NCI-H526 (cell line): ENCODE measurements at regions not wholly inside any gene's neighbourhood (a gene's known extent, or its start where the extent isn't known, plus 50 kb on each side); places are given as distances from the start of the nearest gene placed in this dataset.
"Not testable (repeated sequence)": the region's sequence is repeated elsewhere in the genome, so short reads cannot be mapped to it uniquely, and the experiment has no call there.

Experiments
- DNase-seq, 2 experiments: peaks; one replicate each; lab custom pipeline; 2025; lab: John Stamatoyannopoulos, UW

DNA sequence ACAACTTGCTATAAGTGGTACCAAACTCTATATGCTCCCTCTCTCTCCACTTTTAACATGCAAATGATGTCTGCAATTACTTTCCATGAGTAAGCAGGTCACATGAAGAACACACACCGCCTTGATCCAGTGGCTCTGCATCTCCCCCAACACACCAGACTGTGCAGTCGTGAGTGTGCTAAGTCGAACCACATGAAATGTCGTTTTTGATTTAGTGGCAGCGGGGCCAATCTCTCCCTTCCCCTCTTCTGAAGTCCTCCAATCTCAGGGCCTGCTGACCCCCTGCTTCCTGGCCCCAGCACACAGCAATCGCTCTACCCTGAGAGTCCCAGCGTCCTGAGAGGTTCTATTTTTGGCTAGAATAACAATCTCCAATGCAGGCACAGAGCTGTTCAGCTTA, 312.5 kb downstream of the SHQ1 start:
- peak in 1 of 2 experiments; percentile 2 for DNase-seq

DNA sequence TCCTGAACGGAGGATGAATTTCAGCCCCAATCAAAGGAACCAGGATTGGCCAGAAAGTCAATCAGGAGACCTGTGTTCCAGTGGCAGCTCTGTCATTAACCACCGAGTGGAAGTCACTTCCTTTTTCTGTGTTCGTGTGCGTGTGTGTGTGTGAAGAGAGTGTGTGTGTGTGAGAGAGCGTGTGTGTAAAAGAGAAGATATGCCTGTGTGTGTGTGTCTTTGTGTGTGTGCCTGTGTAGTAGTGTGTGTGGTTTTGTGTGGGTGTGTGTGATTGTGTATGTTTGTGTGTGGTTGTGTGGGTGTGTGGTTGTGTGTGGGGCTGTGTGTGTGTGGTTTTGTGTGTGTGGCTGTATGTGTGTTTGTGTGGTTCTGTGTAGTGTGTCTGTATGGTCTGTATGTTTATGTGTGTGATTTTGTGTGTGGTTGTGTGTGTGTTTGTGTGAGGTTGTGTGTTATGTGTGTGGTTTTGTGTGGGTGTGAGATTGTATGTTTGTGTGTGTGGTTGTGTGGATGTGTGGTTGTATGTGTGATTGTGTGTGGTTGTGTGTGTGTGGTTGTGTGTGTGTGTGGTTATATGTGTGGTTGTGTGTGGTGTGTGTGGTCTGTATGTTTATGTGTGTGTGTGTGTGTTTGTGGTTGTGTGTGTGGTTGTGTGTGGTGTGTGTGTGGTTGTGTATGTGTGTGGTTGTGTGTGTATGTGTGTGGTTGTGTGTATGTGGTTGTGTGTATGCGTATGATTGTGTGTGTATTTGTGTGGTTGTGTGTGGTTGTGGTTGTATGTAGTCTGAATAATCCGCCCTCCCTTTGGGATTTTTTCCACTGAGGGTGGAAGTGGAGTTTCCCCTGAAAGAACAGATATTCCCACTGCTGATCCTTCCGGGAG, 314.4 kb downstream of the SHQ1 start:
- DNase-seq: no peak

DNA sequence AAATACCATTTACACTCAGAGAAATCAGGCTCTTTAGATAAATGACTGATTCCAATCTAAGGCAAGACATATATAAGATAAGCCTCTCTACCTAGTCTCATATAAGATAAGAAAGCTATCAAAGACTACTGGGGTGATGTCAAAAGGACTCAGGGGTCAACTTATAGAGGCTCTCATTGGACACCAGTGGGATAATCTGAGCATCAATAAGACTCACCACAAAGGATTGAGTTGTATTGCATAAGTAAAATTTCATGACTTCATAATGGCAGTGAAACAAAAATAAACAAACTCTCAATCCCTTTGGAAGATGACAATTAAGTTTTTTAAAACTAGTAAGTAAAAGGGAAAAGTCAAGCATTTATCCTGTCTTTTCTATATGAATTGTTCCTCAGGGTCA, 317.8 kb downstream of the SHQ1 start:
- DNase-seq: no peak

DNA sequence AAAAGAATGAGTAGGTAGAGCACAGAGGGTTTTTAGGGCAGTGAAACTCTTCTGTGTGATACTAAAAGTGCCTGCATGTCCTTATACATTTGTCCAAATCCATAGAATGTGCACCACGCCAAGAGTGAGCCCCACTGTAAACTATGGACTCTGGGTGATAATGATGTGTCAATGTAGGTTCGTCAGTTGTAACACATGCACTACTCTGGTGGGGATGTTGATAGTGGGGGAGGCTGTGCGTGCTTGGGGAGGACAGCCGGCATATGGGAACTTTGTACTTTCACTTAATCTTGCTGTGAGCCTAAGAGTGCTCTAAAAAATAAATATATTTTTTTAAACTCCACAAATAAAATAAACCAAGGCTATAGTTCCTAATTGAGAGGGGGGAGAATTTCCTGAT, 319.2 kb downstream of the SHQ1 start:
- DNase-seq: no peak

DNA sequence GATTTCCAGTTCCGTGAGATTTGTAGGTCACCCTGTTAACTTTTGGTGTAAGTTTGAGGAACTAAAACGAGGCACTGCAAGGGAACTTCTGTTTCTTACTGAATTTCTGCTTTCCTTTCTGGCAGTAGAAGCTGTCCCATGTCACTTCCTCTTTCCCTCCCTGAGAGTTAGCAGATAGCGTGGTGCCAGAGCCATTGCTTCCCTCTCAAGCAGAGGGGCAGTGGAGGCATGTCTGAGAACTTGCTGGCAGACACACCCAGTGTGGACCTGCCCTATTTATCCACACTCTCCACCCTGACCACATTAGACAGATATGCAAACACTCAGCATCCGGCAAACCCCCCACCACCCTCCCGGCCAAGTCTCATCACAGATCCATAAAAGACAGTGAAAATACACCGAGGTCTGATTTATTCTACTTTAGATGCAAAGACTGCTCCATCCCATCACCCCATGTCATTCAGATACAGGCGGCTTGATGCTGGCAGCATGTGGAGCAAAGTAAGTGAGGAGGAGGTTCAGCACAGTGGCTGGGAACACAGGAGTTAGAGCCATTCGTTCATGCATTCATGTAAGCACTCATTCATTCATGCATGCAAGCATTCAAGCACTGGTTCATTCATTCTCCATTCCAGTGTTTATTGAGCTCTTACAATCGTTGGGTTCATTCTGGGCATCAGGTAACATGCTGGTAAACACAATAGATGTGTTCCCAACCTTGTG, 324.7 kb downstream of the SHQ1 start:
- DNase-seq: peak in 1 of 2 experiments; percentile 40

DNA sequence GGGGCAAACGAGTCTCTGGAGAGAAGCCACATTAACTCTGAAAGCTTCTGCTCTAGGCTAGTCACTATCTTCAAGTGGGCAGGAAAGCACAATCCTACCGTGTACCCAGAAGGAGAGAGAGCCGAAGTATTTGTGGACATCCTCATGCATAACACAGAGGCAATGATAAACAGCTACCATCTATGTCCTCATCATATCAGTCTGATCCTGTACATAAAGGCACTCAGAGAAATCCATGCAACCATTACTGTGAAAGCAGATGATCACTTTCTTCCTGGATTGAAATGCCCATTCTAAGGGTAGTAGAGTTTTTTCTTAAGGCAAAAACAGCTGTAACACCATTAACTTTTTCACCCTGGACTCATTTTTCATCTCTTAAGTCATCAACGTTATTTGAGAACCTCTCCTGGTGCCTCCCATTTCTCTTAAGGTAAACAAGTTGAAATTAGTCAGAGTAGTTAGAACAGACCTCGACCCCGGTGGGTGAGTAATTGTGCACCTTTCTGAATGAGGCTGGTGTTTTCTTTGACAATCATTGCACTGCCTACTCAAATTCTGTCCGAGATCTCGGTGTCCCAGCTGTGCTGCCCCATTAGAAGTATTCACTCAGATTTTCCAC, 327.4 kb downstream of the SHQ1 start:
- no peak for DNase-seq

DNA sequence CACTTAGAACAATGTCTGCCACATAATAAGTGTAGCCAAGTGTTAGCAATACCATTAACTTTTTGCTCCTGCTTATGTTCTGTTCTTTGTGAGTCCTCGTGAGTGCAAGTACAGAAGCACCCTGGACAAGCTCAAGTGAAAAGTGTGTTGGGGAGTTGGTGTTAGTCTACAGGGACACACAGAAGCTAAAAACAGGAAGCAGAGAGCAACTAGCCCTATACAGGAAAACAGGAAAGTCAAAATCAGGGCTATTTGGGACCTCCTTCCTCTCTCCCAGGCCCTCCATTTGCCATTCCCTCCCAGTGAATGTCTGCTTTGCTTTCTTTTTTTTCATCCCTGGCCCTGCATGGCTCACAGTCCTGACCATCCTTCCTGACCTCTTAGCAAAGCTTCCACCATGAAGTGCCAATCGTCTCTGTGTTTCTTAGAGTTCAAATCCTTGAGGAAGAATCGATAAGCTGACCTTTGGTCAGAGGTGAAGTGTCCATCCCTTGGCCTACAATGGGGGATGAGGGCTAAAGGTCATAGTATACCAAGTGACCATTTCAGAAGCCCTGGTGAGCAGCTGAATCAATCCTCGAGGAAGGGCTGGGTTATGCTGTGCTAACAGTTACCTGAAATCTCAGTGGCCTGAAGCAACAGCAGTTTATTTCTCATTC, 328.2 kb downstream of the SHQ1 start:
- DNase-seq: no peak

DNA sequence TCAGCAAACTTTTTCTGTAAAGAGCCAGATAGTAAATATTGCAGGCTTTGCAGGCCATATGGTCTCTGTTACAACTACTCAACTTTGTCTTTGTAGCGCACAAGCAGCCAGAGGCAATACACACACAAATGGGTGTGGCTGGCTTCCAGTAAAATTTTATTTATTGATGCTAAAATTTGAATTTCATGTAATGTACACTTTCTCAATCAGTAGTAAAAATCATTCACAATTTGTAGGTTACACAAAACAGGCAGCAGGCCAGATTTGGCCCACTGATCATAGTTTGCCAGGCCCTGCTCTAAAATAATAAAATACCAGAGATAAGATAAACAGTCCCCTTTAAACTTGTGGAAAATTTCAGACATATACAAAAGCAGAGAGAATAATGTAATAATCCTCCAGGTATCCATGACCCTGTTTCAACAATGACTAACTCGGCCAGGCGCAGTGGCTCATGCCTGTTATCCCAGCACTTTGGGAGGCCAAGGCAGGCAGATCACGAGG, 330.3 kb downstream of the SHQ1 start:
- peak in 1 of 2 experiments; percentile 22 for DNase-seq

DNA sequence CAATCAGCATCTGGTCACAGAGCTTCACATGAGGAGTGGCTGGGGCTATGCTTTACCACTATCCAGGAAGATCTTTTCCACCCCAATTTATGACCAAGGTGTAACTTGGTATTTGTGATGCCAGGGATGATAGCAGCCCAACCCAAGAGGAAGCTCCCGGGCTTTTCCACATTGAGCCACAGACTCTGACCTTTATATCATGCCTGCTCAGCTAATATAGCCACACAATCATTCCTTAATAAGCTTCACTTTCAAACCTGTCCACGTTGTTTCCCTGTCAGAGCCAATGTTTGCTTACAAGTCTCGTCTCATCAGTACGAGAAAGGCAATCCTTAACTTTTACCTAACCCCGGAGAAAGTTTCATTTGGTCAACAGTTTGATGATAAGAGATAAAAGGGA, 330.9 kb downstream of the SHQ1 start:
- DNase-seq: no peak

DNA sequence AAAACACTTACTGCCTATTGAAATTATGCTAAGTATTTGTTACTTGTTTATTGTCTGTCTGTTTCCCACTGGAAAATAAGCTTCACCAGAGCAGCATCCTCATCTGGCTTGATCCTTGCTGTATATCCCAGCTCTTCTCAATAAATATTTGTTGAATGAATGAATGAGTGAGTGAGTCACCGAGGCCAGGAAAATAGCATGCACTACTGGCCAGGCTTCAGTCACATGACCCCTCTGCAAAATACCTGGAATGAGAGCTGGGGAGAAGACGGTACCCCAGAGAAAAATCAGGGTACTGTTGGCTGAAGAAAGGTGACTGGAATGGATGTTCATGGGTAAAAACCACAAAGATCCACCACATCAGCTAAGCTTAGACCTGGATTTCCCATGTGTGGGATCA, 331.9 kb downstream of the SHQ1 start:
- DNase-seq: no peak

DNA sequence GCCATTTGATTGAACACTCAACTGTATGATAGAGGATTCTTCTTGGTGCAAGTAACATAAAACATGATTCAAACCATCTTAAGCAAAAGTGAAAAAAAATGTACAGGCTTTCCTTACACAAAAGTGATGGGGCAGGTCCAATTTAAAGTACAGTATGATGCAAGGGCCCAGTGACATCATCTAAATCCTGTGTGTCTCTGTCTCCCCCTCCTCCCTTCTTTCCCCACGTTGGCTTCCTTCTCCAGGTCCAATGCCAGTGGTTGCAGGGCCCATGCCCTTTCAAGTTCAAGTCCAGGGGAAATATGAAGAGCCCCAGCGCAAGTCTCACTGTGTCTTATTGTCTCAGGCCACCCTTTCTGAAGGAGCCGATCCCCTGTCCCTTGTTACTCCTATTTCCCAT, 332.3 kb downstream of the SHQ1 start:
- DNase-seq: no peak

DNA sequence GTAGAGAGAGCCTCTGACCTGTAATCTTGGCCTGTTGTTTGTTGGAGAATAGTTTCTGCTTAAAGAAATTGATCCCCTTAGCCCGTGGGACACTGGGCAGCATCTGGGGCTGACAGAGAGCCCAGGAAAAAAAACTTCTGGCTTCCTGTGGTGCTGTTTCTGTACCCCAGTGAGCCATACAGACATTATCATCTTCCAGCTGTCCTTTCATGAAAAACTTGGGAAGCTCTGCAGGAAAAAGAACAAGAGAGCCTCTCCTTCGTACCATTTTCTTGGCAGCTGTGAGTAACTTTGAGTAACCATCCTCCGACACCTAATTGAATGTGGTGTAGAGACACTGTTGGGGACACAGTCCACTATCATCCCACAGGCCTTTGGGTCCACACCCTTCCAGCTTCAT, 333.0 kb downstream of the SHQ1 start:
- DNase-seq: no peak

DNA sequence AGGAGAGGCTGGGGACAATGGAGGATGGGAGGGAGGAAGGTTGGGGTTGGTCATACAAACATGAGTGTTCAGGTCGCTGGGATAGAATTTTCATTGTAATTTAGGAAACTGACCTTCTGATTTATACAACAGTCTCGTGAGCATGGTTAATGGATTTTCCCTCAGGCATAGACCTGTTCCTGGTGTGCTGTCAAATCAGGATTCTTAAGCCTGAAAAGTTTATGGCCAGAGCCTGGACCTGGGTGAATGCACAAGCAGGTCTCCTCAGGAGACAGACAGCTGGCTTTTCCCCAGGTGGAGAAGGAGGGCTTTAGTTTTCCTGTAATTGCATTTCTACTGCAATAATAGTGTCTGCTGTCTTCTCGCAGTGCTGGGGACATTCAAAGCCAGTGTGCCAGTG, 338.0 kb downstream of the SHQ1 start:
- no peak for DNase-seq

DNA sequence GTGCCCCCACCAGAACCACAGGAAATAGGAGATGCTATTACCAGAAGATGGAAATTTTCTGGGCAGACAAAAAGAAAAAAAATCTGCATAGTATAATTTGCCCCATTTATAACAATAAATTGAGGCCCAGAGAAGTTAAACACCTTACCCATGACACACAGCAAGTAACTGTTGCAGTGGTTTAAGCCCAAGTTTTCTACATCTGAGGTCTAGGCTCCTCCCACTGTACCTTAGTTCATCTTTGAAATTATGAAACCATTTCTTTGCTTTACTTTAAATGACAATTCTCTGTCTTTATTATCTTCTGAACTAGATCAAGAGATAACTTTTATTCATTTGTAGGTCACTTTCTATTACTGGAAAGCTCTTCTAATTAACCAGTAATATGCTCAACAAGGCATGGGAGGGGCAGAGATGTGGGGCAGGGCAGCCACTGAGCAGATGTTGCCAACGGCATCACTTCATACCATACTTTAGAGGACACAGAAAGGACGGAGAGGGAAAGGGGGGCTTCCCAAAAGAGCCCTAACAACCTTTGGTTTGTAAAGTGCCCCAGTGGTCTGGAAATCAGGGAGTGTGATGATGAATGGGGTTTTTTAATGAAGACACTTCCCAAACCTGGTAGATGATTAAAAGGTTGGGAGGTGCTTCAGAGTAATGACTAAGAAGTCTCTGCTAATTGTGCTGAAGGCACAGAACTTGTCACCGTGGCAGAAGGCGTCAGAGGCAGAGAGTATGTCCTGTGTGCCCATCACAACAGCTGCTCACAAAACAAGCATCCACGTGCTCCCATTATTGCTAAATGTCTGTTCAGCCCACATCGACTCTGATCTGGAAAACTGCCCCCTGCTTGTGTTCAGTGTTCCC, 342.5 kb downstream of the SHQ1 start:
- DNase-seq: no peak

DNA sequence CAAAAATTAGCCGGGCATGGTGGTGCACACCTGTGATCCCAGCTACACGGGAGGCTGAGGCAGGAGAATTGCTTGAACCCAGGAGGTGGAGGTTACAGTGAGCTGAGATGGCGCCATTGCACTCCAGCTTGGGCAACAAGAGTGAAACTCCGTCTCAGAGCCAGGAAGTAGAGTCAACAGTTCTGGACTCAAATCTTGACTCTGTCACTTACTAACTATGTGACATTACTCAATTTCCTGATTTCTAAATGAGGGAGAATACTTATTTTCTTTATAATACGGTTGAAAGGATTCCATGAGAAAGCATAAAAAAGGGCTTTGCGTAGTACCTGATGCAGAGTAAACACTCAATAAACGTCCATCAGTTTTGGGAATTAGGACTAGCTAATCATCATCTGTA, 350.7 kb downstream of the SHQ1 start:
- DNase-seq: not testable (repeated sequence)

DNA sequence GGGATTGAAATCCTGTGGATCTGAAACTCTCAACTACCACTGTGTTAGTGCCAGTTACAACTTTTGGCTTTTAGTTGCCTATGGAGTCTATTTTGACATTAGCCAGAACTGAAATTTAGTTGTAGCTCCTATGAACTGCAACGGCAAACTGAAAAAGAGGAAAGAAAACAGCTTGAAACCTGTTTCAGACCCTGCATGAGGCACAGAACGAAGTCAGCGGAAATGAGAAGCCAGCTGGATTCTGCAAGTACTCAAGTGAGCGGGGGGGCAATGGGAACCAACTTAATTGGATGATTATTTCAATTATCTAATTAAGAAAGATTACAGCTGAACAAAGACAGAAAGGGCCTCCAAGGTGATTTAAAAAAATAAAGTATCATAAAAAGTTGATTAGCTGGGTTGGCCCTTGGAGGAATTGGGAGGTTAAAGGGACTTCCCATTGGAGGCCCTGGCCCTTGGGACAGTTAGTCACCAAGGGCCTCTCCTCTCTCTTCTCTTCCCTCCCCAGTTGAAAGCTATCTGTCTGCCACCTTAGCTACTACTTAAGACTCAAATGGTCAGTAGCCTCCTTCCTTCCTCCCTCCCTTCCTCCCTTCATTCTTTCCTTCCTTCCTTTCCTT, 352.1 kb downstream of the SHQ1 start:
- DNase-seq: no peak

DNA sequence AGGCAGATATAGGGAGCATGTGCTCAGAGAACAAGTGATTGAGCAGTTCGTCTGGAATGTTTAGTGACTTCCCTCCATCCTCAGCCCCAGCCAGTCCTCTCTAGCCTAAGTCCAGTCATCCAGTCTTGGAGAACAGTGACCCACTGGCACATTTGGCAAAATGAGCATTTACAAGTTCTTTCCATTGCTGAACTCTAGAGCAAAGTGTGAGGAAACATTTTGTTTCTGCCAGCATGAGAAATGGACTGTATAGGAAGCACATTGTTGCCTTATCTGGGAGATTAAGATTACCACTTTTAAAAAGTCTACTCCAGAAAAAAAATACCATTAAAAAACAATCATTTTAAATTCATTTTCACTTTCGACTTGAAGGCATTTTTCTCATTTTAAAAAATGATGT, 353.6 kb downstream of the SHQ1 start:
- DNase-seq: no peak

DNA sequence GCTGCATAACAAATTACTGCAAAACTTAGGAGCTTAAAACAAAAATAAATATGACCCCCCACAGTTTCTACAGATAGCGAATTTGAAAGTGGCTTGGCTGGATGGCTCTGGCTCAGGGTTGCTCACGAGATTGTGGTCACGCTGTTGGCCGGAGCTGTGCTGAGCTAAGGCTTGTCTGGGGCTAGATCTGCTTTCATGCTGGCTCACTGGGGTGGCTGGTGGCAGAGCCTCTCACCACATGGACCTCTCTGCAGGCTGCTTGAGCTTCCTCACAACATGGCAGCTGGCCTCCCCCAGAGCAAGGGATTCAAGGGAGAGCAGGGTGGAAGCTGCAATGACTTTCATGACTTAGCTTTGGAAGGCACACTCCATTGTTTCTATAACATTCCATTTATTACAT, 354.1 kb downstream of the SHQ1 start:
- no peak for DNase-seq

DNA sequence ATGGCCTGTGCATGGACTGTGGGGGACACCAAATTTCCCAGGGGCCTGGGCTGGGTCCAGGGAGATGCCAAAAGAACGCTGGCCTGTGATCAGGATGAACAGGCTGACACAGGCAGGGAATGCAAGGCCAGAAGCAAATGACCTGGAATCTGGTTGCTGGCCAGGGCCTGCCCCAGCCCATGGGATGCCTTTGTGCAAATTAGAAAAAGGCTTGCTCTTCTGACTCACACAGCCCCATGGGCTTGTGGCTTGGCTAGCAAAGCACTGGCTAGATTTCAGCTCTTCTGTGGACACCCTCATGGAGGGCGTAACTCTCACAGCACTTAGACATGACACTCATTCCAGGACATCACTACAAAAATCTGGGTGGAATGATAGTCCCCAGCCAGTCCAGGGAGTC, 356.0 kb downstream of the SHQ1 start:
- no peak for DNase-seq

DNA sequence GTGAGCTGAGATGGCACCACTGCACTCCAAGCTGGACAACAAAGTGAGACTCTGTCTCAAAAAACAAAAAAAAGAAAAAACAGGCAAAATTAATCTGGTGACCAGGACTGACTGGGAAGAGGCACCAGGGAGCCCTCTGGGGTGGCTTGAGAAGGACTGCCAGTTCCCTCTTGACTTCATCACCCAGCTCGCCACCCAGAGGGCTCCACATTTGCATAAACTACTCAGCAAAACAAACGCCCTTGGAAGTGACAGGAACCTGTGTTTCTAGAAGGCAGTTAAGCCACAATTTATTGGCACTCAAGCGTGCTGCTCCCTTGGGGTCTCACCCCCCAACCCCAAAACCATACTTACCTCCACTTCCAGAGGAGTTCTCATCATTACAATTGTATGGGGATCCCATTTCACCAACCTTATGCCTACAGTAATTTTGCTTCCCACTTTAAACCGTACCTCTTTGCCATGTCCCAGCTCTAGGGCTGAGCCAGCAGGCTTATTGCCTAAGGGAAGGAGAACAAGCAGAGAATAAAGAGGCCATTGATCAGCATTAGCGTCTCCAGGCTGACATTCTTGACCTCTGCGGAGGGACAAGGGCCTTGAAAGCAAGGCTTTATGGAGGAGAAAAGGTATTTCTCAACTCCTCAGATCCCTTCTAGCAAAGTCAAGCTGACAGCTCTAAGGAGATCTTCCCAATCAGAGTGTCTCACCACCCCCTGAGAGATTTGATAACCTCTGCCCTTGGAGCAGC, 357.4 kb downstream of the SHQ1 start:
- peak; percentile 37 to 78 for DNase-seq
